Ovary (tissue), 3 donors: ENCODE measurements at regions not wholly inside any gene's neighbourhood (a gene's known extent, or its start where the extent isn't known, plus 50 kb on each side); places are given as distances from the start of the nearest gene placed in this dataset.

Experiments used
- POLR2A ChIP-seq: fragments of 450-650 bp; IDR thresholded peaks from one replicate; pipeline ENCODE4 v1.6.1; 2017; ENCODE audit warnings: antibody characterized with exemption, mild to moderate bottlenecking, moderate library complexity
- TF ChIP-seq, protein P1 (sequence below), 3 donors: fragments of 450-650 bp in 2 of 3; fragments of 200-600 bp in 1 of 3; IDR thresholded peaks; one replicate each; pipeline versions ENCODE4 v1.5.1 to v1.8.0; 2016 to 2022; ENCODE audit warnings: antibody characterized with exemption in 3 of 3, mild to moderate bottlenecking in 1 of 3
- donor health status: DM: no; HTN: no; CAD: no.

DNA sequence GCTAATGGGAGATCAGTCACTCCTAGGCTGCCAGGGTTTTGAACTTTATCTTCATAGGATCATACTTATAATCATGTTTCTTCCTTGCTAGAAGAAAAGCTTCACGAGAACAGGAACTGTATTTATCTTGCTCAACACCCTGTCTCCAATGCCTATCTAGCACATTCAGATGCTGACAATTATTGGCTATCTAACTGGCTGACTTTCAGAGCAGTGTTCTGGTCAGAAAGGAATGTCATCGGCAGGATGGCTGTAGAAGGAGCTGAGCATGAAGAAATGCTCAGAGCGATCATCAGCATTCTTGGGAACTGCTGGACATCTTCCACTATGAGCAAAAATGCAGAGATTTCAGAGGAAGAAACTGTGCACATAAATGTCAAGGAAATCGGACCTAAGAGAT is 628.0 kb upstream of the NRSN1 start:
- no peak for TF ChIP-seq POLR2A
- TF ChIP-seq, protein P1, sequence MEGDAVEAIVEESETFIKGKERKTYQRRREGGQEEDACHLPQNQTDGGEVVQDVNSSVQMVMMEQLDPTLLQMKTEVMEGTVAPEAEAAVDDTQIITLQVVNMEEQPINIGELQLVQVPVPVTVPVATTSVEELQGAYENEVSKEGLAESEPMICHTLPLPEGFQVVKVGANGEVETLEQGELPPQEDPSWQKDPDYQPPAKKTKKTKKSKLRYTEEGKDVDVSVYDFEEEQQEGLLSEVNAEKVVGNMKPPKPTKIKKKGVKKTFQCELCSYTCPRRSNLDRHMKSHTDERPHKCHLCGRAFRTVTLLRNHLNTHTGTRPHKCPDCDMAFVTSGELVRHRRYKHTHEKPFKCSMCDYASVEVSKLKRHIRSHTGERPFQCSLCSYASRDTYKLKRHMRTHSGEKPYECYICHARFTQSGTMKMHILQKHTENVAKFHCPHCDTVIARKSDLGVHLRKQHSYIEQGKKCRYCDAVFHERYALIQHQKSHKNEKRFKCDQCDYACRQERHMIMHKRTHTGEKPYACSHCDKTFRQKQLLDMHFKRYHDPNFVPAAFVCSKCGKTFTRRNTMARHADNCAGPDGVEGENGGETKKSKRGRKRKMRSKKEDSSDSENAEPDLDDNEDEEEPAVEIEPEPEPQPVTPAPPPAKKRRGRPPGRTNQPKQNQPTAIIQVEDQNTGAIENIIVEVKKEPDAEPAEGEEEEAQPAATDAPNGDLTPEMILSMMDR (IDR thresholded peaks at IDR 0.05): no peak
